DMS153 treated with DMSO at 0.1 percent for 48 hours (cell line): ENCODE measurements at regions not wholly inside any gene's neighbourhood (a gene's known extent, or its start where the extent isn't known, plus 50 kb on each side); places are given as distances from the start of the nearest gene placed in this dataset.
"Not testable (repeated sequence)": the region's sequence is repeated elsewhere in the genome, so short reads cannot be mapped to it uniquely, and the experiment has no call there.

ENCODE experiments used
- DNase-seq: peaks from one replicate; lab custom pipeline; 2025; ENCODE audit not compliant: unreplicated experiment; lab: John Stamatoyannopoulos, UW

GRCh38 chr11:57047610-57048009 lies 58.9 kb downstream of the OR5AK2 start:
- DNase-seq, result no peak

- no peak for DNase-seq
Measured at GRCh38 chr11:57049749-57050148, 61.0 kb downstream of the OR5AK2 start.

DNA sequence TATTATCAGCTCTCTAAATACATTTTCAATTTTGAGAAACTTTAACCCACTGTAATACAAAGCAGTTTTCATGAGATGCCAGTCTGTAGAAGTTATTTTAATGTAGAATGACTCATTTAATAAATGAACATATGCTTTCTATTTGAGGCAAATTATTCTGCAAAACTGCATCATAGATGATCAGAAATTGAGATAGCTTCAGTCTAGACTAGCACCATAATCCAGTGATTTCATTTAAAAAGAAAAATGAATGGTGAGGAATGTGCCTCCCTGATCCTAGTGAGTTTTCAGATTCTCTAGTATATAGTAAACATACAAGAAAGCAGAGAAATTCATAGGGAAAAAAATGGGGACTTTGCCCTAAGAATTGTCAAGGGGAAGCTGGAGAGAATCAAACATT lies 66.1 kb downstream of the OR5AK2 start:
- no peak for DNase-seq

DNA sequence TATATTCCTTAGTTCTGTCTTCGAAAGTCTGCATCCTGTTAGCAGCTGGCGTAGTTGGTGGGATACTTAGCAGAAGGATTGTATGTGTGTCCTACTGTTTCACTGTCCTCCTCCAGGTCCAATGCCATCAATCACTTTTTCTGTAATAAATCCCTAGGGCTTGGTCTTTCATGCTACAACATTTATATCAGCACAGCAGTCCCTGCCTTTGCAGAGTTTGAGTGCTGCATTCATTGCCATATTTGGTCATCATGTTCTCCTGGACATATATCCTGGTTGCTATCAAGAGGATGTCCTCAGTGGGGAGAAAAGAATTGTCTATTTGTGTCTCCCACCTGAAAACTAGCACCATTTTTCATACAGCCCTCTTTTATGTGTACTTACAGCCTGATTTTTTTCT lies 67.0 kb downstream of the OR5AK2 start:
- DNase-seq, result no peak

DNA sequence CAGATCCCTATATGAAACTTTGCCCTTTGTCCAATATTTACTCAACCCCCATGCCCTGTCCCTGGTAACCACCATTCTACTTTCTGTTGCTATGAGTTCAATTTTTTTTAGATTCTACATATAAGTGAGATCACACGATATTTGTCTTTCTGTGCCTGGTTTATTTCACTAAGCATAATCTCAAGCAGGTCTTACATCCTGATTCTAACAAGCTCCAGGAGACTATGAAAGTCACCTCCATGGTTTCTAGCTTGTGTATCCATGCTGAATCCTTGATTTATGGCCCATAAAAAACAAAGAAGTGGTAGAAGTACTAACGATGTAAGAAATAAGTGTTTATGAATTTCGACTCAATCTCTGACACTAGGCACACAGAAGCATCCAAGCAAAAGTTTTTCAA lies 68.0 kb downstream of the OR5AK2 start:
- DNase-seq, result no peak

DNA sequence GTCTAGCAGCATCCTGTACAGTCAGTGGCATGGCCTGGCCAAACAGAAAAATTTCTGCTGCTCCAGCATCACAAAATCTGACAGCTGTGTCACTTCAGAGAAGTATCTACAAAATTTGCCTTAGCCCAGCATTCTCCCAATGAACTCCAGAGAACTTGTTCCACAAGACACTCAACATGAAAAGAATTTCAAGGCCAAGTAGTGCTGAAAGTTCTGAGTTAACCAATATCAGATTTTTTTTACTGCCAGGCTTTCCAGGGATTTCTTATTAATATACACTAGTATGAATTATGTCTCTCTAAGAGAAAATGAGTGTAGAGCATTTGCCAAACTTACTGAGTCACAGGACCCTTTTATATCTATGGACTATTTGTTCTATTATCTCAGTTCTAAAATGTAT lies 68.8 kb downstream of the OR5AK2 start:
- no peak for DNase-seq

GRCh38 chr11:57062957-57063356 lies 74.2 kb downstream of the OR5AK2 start:
- not testable (repeated sequence) for DNase-seq

- DNase-seq, result no peak
Measured at GRCh38 chr11:57069942-57070341, 81.2 kb downstream of the OR5AK2 start.

GRCh38 chr11:57071829-57072228 lies 83.1 kb downstream of the OR5AK2 start:
- no peak for DNase-seq

- no peak for DNase-seq
Measured at GRCh38 chr11:57072640-57073039, 83.9 kb downstream of the OR5AK2 start.

DNA sequence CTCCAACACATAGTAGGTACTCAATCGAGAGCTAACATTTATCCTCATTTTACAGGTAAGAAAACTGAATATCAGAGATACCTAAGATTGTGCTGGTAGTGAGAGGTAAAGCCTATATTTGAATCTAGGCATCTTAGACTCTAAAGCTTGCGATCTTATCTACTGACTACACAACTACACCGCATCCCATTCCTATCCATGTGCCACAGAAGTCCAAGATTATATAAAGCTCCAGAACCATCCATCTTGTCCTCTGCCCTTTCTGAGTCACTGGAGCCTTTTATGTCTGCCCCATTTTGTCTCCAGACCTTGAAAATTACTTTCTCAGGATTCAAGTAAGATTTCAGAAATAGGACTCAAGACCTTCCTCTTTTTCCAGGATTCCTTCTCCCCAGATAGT lies 84.4 kb downstream of the OR5AK2 start:
- no peak for DNase-seq

DNA sequence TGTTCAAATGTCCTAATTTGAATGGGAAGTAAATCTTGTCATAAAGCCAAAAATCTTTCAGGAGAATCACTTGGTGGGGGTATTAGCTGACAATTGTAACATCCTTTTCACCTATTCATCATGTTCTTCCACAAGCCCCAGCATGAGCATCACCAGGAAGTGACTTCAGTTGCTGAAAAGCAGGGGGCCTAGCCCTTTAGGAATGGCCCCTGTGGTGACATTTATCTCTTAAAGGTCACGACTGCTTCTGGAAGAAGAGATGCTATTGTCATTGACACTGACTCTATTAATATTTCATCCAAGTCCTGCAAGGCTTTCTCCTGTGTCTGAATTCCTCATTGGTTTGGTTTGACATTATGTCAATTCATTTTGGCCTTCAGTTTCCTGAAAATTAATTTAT lies 92.6 kb downstream of the OR5AK2 start:
- DNase-seq, result no peak

DNA sequence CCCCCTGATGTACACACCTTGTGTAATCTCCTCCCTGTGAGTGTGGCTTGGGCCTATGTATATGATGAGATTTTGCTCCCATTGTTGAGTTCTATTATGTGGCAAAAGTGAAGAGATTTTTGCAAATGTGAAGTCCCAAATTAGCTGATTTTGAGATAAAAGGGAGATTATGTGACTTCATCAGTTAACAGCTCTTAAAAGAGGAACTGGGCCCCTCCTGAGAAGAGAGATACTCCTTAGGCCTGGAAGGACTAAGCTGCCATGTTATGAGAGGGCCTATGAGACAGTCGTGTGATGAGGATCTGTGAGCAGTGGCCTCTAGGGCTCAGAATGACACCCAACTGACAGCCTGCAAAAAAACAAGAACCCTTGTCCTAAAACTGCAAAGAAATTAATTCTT lies 93.4 kb downstream of the OR5AK2 start:
- no peak for DNase-seq

DNA sequence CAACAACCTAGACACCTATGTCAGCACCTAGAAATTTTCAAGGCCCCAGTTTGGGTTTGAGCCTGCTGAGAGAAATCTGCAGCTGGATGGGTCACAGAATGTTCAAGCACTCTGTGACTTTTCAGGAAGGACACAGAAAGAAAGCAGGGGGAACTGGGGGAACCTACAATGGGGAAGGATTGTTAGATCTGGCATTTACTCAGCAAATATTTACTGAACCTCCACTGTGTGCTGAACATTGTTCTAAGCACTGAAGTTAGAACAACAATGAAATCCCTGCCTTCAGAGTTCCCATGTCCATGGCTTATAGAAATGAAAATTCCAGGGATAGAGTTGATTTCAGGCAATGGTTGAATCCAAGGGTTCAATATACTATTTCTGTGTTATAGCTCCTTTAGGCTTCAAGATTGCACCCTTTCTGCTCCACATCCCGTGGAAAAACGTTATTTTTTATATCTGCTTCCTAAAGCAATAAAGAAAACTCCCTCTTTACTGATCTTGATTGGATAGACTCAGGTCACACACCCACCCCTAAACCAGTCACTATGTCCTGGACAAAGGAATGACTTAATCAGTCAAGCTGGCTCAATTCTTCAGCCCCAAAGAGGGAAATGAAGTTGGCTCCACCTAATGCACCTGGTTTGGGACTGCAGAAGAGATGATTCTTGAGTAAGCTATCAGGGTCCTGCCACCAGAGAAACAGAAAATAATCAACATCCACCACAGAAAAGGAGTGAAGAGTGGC lies 95.1 kb downstream of the OR5AK2 start:
- DNase-seq, result no peak

- DNase-seq, result no peak
Measured at GRCh38 chr11:57085611-57086010, 96.1 kb upstream of the LRRC55 start.

DNA sequence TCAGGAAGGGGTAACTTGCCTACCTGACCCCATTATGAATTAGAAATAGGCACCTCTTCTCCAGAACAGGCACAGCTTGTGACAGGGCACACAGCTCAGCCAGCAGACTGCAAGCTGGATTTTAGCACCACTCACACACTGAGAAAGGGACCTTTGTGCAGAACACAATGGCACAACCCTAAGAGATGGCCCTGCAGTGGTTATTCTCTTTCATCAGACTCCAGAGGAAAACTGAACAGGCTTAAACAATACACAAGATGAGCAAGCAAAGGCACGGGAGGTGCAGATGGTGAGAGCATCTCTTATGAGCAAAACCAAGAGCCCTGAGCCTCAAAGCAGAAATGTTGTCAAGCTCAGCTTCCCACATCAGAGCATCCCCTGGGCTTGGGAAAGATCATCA lies 93.8 kb upstream of the LRRC55 start:
- no peak for DNase-seq

GRCh38 chr11:57092028-57092698 lies 89.6 kb upstream of the LRRC55 start:
- DNase-seq, result no peak

GRCh38 chr11:57094181-57094935 lies 87.4 kb upstream of the LRRC55 start:
- DNase-seq, result no peak

GRCh38 chr11:57095417-57095816 lies 86.3 kb upstream of the LRRC55 start:
- no peak for DNase-seq

DNA sequence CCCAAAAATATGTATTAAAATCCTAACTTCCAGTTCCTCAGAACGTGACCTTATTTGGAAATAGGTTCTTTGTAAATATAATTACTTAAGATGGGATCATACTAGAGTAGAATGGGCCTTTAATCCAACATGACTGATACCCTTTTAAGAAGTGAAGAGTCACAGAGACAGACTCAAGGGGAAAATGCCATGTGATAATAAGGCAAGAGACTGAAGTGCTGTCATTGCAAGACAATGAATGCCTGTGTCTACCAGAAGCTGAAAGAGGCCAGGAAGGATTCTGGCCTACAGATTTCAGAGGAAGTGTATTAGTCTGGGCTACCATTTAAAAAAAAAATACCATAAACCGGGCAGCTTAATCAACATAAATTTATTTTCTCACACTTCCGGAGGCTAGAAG lies 85.9 kb upstream of the LRRC55 start:
- no peak for DNase-seq

GRCh38 chr11:57097149-57097548 lies 84.6 kb upstream of the LRRC55 start:
- no peak for DNase-seq

DNA sequence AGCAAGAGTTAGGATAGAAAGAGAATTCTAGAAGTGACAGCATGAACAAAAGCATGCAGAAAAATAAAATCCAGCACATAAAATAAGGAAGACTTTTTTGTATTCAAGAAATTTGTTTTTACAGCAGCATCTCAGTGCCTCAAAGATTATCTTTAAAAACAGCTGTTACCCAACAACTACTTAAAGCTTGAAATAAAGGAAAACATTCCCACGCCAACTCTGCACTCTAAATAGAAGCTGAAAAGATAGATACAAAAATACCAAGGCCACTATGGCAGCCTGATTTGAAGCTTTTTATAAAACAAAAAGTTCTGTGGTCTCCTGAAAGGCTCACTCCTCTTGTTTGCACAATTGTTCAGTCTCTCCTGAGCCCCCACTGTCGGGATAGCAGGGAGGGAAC lies 83.6 kb upstream of the LRRC55 start:
- DNase-seq, result no peak
